ENCODE measurements at regions not wholly inside any gene's neighbourhood (a gene's known extent, or its start where the extent isn't known, plus 50 kb on each side); places are given as distances from the start of the nearest gene placed in this dataset.

- no peak overlapping the region; the same call in 1 of the 2 replicates for H3K4me3 Mint-ChIP-seq
- peaks cover 8% of the 10 kb centered on the region; the same call in 1 of the 2 replicates for H3K9me3 Mint-ChIP-seq
- H3K4me1 Mint-ChIP-seq (ENCODE audit: low read depth): peaks cover 37% of the 10 kb centered on the region
- DNase-seq: no peak
- H3K36me3 Mint-ChIP-seq (ENCODE audit: low read depth): peaks cover 19% of the 10 kb centered on the region
- no peak for TF ChIP-seq CTCF (IDR thresholded peaks at IDR 0.05)
- H3K27ac Mint-ChIP-seq: no peak overlapping the region
- H3K27me3 Mint-ChIP-seq (ENCODE audit: insufficient read depth): no peaks in the 10 kb centered on the region; the same call in 1 of the 2 replicates
These were observed 440.3 kb upstream of the RGS6 start for GRCh38 chr14:71491931-71492330.

- H3K36me3 Mint-ChIP-seq (ENCODE audit: low read depth): peaks cover 15% of the 10 kb centered on the region
- DNase-seq: no peak
- peaks cover 8% of the 10 kb centered on the region; the same call in 1 of the 2 replicates for H3K9me3 Mint-ChIP-seq
- peaks cover 1% of the 10 kb centered on the region; the same call in 1 of the 2 replicates for H3K27me3 Mint-ChIP-seq (ENCODE audit: insufficient read depth)
- H3K27ac Mint-ChIP-seq: no peak overlapping the region
- H3K4me1 Mint-ChIP-seq (ENCODE audit: low read depth): peaks cover 37% of the 10 kb centered on the region
- no peak overlapping the region for H3K4me3 Mint-ChIP-seq
- no peak for TF ChIP-seq CTCF (IDR thresholded peaks at IDR 0.05)
These were observed 439.9 kb upstream of the RGS6 start for GRCh38 chr14:71492346-71492745.

- H3K4me1 Mint-ChIP-seq (ENCODE audit: low read depth): peaks cover 25% of the 10 kb centered on the region
- H3K4me3 Mint-ChIP-seq: peak overlapping the region; percentile 42; the same call in 1 of the 2 replicates
- H3K27me3 Mint-ChIP-seq (ENCODE audit: insufficient read depth): peaks cover 5% of the 10 kb centered on the region
- peaks cover 9% of the 10 kb centered on the region for H3K36me3 Mint-ChIP-seq (ENCODE audit: low read depth)
- no peak for TF ChIP-seq CTCF (IDR thresholded peaks at IDR 0.05)
- DNase-seq: peak; percentile 25
- H3K9me3 Mint-ChIP-seq: peaks cover 8% of the 10 kb centered on the region; the same call in 1 of the 2 replicates
- peak overlapping the region; percentile 55 for H3K27ac Mint-ChIP-seq
These were observed 434.6 kb upstream of the RGS6 start for GRCh38 chr14:71497645-71498086.

GRCh38 chr14:71498212-71498611, 434.0 kb upstream of the RGS6 start:
- H3K9me3 Mint-ChIP-seq: peaks cover 8% of the 10 kb centered on the region; the same call in 1 of the 2 replicates
- peak overlapping the region; percentile 42; the same call in 1 of the 2 replicates for H3K4me3 Mint-ChIP-seq
- no peak for TF ChIP-seq CTCF (IDR thresholded peaks at IDR 0.05)
- H3K4me1 Mint-ChIP-seq (ENCODE audit: low read depth): peaks cover 30% of the 10 kb centered on the region
- H3K27ac Mint-ChIP-seq: peak overlapping the region; percentile 55
- H3K27me3 Mint-ChIP-seq (ENCODE audit: insufficient read depth): peaks cover 5% of the 10 kb centered on the region
- peak; percentile 19 for DNase-seq
- peaks cover 9% of the 10 kb centered on the region for H3K36me3 Mint-ChIP-seq (ENCODE audit: low read depth)

GRCh38 chr14:71499018-71499417, 433.2 kb upstream of the RGS6 start:
- Mint-ChIP-seq H3K27ac (no peak overlapping the region), H3K9me3 (peaks cover 8% of the 10 kb centered on the region; the same call in 1 of the 2 replicates), H3K27me3 (ENCODE audit: insufficient read depth) (peaks cover 5% of the 10 kb centered on the region), H3K4me3 (no peak overlapping the region), H3K4me1 (ENCODE audit: low read depth) (peaks cover 32% of the 10 kb centered on the region), H3K36me3 (ENCODE audit: low read depth) (peaks cover 9% of the 10 kb centered on the region)
- no peak for DNase-seq
- no peak for TF ChIP-seq CTCF (IDR thresholded peaks at IDR 0.05)
